T-helper 1 cell treated with Interleukin-12 subunit alpha and Interleukin-12 subunit beta and Interleukin-4 antibody, amounts not matched to agents 30 ng/mL and 1 ng/mL, for 36 hours (primary cell): ENCODE measurements at regions not wholly inside any gene's neighbourhood (a gene's known extent, or its start where the extent isn't known, plus 50 kb on each side); places are given as distances from the start of the nearest gene placed in this dataset.
"Not testable (repeated sequence)": the region's sequence is repeated elsewhere in the genome, so short reads cannot be mapped to it uniquely, and the experiment has no call there.

Experiments used
- intact Hi-C: fragments of 100-400 bp; cut with micrococcal nuclease; formaldehyde crosslinking; loops from one replicate; pipeline ENCODE4 v1.15.1; 2024

DNA sequence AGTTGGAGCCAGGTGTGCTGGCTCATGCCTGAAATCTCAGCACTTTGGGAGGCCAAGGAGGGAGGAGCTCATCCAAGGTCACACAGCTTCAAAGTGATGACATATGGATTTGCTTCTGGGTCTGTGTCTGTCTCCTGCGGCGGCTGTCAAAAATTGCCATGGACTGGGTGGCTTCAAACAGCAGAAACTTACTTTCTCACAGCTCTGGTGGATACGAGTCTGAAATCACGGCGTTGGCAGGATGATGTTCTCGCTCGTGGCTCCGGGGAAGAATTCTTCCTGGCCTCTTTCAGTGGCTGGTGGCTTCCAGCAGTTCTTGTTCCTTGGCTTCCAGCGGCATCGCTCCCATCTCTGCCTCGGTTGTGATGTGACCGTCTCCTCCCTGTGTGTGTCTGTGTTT lies 314.8 kb upstream of the C1orf174 start:
- intact Hi-C loops, result no loop called here

DNA sequence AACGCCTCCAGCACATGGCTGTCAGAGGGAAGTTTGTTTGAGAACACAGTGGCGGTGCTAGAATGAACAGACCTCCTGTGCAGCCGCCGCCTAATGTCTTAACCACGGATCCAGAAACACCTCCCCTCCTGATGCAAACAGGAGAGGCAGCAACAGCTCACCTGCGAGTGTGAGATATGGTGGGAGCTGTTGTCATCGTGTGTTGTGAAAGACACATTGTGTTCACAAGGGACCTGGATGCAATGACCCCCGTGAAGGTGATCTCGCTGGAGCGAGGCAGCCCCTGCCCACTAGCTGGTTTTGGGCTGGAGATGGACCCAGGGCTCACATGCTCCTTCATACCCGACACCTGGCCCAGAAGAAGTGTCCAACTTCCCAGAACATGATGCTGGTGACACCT lies 315.3 kb upstream of the C1orf174 start:
- intact Hi-C loops, result no loop called here

DNA sequence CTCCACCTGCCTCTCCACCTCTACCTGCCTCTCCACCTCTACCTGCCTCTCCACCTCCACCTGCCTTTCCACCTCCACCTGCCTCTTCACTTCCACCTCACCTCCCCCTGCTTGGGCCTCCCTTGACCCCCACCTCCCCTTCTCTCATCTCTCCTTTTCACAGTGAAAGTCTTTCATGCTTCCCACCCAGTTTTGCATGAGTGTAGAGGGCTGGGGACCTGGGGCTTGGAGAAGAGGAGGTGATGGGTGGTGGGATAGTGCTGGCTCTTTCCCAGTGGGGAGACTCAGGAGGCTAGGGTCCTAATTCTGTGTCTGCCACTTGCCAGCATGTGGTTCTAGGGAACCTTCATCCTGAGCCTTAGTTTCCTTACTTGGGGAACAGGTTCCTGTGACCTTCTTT lies 316.2 kb upstream of the C1orf174 start:
- intact Hi-C loops, result no loop called here

DNA sequence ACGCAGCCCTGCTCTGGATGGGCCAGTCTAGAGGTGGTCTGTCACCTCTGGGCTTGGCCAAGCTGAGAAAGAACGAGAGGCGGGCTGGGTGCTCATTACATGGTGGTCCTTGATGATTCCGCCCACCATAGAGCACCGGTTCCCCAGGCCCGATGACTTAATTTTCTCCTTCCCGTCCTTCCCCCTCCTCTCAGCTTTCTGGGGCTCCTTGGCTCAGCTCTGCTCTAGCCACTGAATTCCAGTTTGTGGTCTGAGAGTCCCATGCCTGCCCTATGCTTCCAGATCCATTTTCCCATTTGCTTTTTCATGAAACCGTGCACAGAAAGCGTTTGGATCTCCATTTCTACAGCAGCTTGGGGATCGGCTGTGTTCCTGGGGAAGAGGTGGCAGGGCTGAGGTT lies 318.5 kb upstream of the C1orf174 start:
- intact Hi-C loops, result no loop called here

DNA sequence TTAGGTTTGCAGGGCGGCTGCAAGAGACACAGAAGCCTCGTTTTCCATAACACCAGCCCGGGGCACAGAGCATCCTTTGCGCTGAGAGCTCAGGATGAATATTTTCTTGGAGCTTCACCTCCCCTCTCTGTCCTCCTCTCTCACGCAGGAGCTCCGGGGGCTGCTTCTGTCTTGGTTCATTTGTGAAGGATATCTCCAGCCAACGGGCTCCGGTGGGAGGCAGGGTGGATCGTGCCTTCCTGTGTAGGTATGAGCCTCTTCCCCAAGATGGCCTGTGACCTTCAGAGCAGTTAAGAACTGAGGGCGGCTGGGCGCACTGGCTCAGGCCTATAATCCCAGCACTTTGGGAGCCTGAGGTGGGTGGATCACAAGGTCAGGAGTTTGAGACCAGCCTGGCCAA lies 319.0 kb upstream of the C1orf174 start:
- intact Hi-C loops, result no loop called here

DNA sequence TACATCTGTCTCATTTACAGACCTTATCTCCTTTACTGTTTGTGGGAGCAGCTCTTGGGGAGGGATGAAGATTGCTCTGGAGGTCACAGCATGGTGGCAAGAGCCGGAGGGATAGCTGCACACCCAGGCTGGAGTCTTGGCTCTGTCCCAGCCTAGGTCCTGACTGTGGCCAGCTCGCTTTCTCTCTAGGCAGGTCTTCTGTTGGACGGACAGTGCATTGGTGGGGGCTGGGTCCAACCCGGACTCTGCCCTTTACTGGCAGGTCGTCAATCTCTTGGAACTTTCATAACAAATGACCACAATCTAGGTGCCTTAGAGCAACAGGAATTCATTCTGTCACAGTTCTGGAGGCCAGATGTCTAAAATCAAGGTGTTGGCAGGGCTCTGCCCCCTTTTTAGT lies 319.8 kb upstream of the C1orf174 start:
- intact Hi-C loops, result no loop called here

DNA sequence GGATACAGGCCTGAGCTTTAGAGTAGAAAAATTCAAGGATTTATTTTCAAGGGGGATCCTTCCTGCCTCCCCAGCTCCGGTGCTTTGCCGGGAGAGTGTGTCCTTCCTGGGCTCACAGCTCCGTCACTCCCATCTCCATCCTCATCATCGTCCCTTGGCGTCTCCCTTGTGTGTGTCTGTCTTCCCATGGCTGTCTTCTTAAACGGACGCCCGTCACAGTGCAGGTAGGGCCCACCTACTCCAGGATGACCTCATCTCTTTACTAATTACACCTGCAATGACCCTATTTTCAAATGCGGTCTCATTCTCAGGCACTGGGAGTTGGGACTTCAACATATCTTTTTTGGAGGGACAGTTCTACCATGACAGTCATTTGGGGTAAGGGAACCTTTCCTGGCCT lies 320.3 kb upstream of the C1orf174 start:
- intact Hi-C loops, result no loop called here

DNA sequence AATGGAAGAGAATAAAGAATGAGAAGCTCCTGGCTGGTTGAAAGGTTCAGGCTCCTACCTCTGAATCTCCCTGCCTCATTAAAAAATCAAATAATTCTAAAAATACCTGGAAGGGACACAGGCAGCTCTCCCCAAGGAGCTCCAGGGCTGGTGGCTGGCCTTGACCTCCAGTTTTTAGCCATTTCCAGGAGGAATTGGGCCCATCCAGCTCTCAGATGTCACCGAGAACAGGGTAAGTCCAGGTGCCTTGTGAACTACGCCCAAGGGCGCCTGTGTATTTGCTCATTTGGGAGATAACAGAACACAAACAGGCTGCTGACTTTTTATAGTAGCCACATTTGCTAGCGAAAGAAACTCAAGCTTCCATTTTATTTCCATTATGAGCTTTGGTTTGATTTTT lies 321.0 kb upstream of the C1orf174 start:
- intact Hi-C loops, result no loop called here

DNA sequence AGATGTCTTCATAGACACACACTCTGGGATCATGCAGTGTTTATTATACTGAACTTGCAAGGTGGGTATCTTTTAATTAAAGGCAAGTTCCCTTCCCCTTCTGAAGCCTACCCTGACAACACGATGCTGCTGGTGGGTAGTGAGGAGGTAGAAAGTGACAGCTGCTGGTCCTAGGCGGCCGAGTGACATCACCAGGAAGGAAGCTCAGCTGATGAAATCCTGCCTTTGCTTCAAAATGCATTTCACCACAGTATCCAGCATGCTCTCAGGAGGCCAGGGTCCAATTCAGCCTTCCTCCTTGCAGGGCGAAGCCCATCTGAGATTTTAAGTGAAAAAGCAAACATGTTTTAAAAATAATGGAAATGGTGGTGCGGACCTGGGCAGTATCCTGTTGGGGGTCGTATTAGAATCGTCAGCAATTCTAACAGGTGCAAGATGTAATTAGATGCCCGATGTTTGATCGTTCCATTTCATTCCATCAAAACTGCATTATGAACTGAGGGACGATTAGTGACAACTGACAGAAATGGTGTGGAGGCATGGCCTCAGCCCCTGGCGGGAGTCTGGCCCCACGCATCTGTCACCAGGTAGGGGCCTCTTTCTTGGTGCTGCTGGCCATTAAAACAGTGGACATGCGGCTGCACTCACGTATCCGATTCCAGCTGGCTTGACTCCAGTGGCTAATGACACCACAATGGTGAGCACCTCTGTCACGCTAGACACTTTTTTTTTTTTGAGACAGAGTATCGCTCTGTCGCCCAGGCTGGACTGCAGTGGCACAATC lies 324.8 kb upstream of the C1orf174 start:
- intact Hi-C loops, result no loop called here

DNA sequence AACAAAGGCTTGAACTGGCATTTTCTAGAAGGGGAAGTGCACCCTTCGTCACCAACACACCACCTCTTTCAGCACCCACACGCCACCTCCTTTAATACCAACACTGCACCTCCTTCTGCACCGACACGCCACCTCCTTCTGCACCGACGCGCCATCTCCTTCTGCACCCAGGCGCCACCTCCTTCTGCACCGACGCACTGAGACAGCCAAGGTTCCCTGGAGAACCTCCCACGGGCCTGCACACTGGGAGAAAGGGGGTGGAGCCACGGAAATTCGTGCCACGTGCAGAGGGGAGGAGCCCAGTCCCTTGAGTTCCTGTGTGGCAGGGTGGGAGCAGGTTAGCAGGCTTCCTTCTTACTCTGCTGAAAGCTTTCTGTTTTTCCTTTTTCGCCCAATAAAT lies 327.9 kb upstream of the C1orf174 start:
- intact Hi-C loops, result no loop called here

DNA sequence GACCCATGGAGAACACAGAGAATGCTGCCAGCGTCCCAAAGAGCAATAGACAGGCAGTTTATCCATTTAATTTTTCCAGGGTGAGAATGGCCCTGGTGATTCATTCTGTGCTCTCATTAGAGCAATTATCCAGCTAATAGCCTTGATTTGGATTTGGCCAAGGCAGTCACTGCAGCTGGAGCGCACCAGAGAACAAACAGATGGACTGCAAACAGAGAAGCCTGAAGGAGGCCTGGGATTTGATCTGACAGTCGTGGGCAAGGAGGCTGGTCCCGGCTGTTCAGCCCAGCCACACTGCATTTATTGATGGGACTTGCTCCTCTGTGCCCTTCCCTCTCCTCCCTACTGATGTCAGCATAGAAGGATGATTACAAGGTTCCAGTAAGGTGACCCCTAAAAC lies 353.9 kb upstream of the C1orf174 start:
- intact Hi-C loops, result no loop called here

DNA sequence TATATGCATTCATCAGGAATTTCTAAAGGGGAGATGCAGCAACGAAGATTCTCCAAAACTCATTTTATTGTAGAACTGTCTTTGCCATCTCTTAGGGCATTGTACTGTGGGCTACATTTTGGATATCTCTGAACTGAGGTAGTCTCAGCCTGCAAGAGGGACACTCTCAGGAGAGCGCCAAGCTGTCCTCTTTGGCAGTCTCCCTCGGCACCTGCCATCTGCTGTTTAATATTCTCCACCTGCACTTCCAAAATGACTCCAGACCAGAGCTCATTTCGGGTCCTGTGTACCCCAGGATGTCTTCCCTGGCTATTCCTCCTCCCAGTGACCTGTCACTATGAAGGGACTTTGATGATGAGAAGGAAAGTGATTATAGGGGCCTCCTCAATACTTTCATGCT lies 356.3 kb upstream of the C1orf174 start:
- intact Hi-C loops, result no loop called here

DNA sequence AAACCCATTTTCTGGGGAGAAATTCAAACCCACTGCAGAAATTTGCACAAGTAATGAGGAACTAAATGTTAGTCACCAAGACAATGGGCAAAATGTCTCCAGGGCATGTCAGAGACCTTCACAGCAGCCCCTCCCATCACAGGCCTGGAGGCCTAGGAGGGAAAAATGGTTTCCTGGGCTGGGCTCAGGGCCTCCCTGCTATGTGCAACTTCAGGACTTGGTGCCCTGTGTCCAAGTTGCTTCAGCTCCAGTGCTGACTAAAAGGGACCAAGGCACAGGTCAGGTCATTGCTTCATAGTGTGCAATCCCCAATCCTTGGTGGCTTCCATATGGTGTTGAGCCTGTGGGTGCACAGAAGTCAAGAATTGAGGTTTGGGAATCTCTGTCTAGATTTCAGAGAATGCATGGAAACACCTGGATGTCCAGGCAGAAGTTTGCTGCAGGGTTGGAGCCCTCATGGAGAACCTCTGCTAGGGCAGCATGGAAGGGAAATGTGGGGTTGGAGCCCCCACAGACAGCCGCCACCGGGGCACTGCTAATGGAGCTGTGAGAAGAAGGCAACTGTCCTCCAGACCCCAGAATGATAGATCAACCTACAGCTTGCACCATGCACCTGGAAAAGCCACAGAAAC lies 358.2 kb upstream of the C1orf174 start:
- intact Hi-C loops, result not testable (repeated sequence)

DNA sequence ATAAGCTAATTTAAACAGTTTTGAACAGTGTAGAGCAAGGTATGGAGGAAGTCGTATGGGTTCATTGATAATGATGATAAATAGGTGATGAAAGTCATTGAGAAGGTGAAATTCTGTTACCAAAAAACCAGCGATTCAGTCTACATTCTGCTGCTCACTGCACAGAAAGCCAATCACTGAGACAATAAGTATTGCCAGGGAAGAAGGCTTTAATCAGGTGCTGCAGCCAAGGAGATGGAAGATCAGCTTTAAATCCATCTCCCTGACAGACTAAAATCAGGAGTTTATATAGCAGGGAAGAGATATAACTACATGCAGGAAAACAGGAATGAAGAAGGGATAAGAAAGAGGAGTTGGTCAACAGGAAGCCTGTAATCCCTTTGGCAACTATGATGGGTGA lies 361.3 kb upstream of the C1orf174 start:
- intact Hi-C loops, result no loop called here

DNA sequence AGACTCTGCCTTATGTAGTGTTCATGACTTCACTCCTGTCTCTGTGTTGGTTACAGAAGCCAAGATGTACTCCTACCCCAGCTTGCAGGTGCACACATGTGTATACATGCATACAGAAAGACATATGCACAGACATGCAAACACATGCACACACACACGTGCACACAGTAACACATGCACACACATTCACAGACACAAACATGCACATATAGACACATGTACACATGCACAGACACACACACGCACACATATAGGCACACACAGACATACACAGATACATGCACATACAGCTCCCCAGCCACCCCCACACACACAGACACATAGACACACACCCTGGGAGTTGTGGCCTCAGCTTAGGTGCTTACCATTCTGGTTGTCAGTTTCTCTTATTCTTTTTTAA lies 362.6 kb upstream of the C1orf174 start:
- intact Hi-C loops, result no loop called here

DNA sequence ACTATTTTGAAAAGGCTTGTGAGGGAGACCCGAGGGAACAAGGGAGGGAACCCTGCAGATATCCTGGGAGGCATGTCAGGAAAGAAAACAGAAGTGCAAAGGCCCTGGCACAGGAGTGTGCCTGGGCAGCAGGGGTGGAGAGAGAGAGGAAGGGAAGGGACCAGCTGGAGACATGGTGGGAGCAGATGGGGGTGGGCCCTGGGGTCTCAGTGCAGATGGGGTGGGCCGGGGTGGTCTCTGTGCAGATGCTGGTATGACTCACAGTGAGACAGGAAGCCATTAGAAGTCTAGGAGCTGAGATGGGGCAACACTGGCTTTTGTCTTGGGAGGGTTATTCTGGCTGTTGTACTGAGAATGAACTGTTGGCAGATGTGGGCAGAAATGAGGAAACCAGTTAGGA lies 363.6 kb upstream of the C1orf174 start:
- intact Hi-C loops, result no loop called here

DNA sequence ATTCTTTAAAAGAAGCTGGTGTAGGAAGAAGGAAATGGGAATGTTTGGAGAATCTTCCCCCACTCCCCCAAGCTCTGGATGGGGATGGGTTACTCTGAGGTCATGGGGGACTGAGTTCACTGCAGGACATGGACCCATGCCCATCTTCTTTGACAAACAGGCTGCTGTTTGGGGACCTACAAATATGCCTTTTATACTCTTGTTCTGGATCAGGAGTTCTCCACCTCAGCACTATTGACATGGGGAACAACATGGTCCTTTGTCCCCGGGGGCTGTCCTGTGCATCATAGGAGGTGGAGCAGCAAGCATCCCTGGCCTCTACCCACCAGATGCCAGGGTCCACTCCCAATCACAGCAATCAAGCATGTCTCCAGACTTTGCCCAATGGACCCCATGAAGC lies 365.8 kb upstream of the C1orf174 start:
- intact Hi-C loops, result no loop called here

DNA sequence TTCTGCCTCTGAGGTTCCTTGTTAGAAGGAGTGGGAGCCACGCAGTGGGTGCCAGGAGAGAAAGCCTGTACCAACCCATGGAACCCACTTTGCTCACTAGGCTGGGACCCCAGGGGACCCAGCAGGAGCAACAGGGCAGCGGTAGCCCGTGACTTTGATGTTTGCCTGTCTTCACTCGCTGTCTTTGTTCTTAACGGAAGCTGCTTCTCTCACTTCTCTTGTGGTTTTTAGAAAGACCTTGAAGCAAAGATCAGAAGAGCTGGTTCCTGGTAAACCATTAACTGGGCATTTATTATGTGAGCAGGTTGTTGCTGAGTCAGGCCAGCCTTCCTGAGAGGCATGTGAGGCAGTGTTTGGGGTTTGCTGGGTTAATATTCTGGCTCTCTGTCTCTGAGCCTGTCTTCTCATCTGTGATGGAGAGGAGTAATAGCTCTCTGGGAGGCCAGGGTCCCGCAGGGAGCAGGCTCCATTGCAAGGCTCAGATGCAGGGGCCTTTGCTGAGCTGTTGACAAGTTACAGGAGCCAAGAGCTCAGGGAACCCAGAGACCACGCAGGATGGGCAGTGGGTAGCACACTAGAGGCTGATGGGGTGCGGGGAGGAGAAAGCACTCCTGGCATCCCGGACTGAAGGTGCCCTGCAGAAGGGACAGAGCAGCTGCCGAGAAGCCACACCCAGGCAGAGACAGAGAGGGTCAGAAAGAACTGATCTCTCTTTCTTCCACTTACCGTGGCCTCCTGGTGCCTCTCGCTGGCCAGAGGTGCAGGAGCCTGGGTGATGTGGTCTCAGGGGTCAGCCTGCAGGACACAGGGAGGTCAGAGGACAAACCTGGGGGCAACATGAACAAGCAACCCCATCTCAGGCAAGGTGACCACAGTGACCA lies 367.5 kb upstream of the C1orf174 start:
- intact Hi-C loops, result no loop called here

DNA sequence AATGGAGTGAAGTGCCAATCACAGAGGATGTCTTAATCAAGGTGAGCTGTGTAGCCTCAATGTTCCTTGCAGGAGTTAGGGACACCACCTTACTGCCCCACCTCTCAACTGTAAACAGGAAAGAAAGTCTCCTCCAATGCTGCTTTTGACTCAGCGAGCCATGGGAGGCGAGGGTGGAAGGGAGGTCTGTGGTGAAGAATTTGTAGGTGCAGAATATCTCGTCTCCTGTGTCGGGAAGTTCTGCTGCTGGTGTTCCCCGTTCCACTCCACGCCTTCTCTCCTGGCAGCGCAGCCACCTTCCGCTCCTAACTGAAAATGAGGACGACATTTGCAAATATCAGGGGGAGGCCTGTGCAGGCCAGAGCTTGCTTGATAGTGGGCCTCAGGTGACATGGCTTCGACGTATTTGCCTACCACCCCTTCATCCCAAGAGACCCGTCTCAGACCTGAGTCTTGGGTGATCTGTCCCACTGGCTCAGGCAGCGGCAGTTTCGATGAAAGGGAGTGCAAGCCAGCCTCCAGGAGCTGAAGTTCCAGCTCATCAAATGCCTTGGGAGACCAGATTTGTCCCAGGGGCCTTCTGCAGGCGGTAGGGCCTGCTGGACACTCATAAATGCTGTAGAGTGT lies 368.3 kb upstream of the C1orf174 start:
- intact Hi-C loops, result no loop called here

DNA sequence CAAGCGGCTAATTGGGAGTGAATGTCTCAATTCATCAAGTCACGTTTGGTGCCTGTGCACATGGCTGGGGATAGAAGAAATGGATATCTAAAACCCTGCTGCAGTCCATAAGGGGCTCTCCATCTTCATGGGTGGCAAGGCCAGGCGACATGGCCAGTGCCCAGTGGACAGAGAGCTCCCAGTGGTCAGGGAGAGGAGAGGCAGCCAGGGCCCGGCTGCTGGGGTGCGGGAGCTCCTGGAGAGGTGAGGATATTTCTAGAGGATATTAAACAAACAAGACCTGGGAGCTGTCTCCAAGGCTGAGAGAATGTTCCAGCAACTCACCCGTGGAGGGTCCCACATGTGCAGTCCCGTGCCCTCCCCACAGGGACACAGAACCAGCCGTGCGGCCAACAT lies 368.8 kb upstream of the C1orf174 start:
- intact Hi-C loops, result no loop called here

DNA sequence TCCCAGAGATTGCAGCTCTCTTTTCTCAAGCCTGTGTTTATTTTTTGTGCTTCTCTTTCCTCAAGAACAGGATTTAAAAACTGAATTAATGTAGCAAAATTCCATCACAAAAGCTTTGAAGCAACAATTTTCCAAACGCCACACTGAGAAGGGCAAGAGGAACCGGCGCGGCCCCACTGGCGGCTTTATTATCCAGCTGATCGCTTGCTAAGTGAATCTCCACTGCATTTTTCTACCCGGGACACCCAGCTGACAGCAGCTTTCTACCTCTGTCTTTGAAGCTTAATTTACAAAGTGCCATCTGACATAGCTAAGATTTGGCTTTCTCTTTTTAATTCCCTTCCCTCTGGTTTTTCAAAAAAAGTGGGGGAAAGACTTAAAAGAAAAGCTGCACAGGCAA lies 369.3 kb upstream of the C1orf174 start:
- intact Hi-C loops, result no loop called here
